Osteoblast (primary cell): ENCODE measurements at regions not wholly inside any gene's neighbourhood (a gene's known extent, or its start where the extent isn't known, plus 50 kb on each side); places are given as distances from the start of the nearest gene placed in this dataset.
A peak's percentile ranks its signal among the peaks of the same experiment; 100 is the strongest.

Experiments
- DNase-seq: peaks from one replicate; pipeline ENCODE4 v3.0.0; 2011; ENCODE audit warnings: low spot score, mixed read lengths; ENCODE audit not compliant: insufficient read length; ENCODE audit errors: missing footprints
- H2AFZ ChIP-seq: 2 replicates; pipeline ENCODE4 v1.6.0; 2011; ENCODE audit warnings: mild to moderate bottlenecking, low read length
- H3K27ac ChIP-seq: 2 replicates; pipeline ENCODE4 v1.5.1; 2011; ENCODE audit warnings: mild to moderate bottlenecking, low read depth, low read length, moderate library complexity
- H3K27me3 ChIP-seq: 2 replicates; pipeline ENCODE4 v1.6.0; 2012; ENCODE audit warnings: mild to moderate bottlenecking, control low read depth, inconsistent platforms, low read length, moderate library complexity; ENCODE audit not compliant: insufficient read depth
- H3K36me3 ChIP-seq: 2 replicates; pipeline ENCODE4 v1.5.1; 2011; ENCODE audit warnings: mild to moderate bottlenecking, low read length, control low read depth, moderate library complexity; ENCODE audit not compliant: insufficient read depth
- H3K4me1 ChIP-seq: 2 replicates; pipeline ENCODE4 v1.5.1; 2011; ENCODE audit warnings: mild to moderate bottlenecking, low read length, control low read depth, moderate library complexity; ENCODE audit not compliant: insufficient read depth
- H3K4me2 ChIP-seq: 2 replicates; pipeline ENCODE4 v1.6.0; 2011; ENCODE audit warnings: mild to moderate bottlenecking, low read length; ENCODE audit not compliant: insufficient read depth
- H3K4me3 ChIP-seq: fragments of 200-600 bp; sonication (generic); 3 replicates; pipeline ENCODE4 v1.5.1; 2012; ENCODE audit warnings: mild to moderate bottlenecking, low read length, inconsistent platforms; ENCODE audit not compliant: insufficient read depth
- H3K79me2 ChIP-seq: 2 replicates; pipeline ENCODE4 v1.6.0; 2012; ENCODE audit warnings: mild to moderate bottlenecking, low read length, control low read depth, inconsistent platforms; ENCODE audit not compliant: insufficient read depth
- H3K9me3 ChIP-seq: 2 replicates; pipeline ENCODE4 v1.5.1; 2011; ENCODE audit warnings: low read depth, low read length, control low read depth
- H4K20me1 ChIP-seq: 2 replicates; pipeline ENCODE4 v1.6.0; 2012; ENCODE audit warnings: mild to moderate bottlenecking, low read length, control low read depth; ENCODE audit not compliant: insufficient read depth
- TF ChIP-seq, protein P1 (sequence below): IDR thresholded peaks from 2 replicates; pipeline ENCODE4 v1.5.1; 2011; ENCODE audit warnings: mild to moderate bottlenecking, low read depth, low read length, moderate library complexity; ENCODE audit errors: extremely low read depth

- TF ChIP-seq, protein P1, sequence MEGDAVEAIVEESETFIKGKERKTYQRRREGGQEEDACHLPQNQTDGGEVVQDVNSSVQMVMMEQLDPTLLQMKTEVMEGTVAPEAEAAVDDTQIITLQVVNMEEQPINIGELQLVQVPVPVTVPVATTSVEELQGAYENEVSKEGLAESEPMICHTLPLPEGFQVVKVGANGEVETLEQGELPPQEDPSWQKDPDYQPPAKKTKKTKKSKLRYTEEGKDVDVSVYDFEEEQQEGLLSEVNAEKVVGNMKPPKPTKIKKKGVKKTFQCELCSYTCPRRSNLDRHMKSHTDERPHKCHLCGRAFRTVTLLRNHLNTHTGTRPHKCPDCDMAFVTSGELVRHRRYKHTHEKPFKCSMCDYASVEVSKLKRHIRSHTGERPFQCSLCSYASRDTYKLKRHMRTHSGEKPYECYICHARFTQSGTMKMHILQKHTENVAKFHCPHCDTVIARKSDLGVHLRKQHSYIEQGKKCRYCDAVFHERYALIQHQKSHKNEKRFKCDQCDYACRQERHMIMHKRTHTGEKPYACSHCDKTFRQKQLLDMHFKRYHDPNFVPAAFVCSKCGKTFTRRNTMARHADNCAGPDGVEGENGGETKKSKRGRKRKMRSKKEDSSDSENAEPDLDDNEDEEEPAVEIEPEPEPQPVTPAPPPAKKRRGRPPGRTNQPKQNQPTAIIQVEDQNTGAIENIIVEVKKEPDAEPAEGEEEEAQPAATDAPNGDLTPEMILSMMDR, result no peak
- no peak overlapping the region for H2AFZ ChIP-seq
- no peaks in the 10 kb centered on the region for H3K79me2 ChIP-seq
- H3K27ac ChIP-seq, result no peak overlapping the region
- H3K27me3 ChIP-seq, result peaks cover 3% of the 10 kb centered on the region
- no peaks in the 10 kb centered on the region for H3K4me1 ChIP-seq
- no peaks in the 10 kb centered on the region for H3K9me3 ChIP-seq
- peak; percentile 23 for DNase-seq
- no peak overlapping the region for H3K4me2 ChIP-seq
- H4K20me1 ChIP-seq, result no peaks in the 10 kb centered on the region
- no peaks in the 10 kb centered on the region for H3K36me3 ChIP-seq
- H3K4me3 ChIP-seq, result no peak overlapping the region
These were observed 89.3 kb upstream of the PITRM1 start for GRCh38 chr10:3261921-3262320.

GRCh38 chr10:3260066-3260834 is 87.7 kb upstream of the PITRM1 start:
- no peak overlapping the region for H3K4me2 ChIP-seq
- H3K79me2 ChIP-seq, result no peaks in the 10 kb centered on the region
- H4K20me1 ChIP-seq, result no peaks in the 10 kb centered on the region
- peaks cover 3% of the 10 kb centered on the region for H3K27me3 ChIP-seq
- no peaks in the 10 kb centered on the region for H3K9me3 ChIP-seq
- peak; percentile 58 for DNase-seq
- no peak overlapping the region for H3K4me3 ChIP-seq
- H3K36me3 ChIP-seq, result no peaks in the 10 kb centered on the region
- TF ChIP-seq, protein P1, result no peak
- H3K4me1 ChIP-seq, result no peaks in the 10 kb centered on the region
- H2AFZ ChIP-seq, result no peak overlapping the region
- no peak overlapping the region for H3K27ac ChIP-seq

DNA sequence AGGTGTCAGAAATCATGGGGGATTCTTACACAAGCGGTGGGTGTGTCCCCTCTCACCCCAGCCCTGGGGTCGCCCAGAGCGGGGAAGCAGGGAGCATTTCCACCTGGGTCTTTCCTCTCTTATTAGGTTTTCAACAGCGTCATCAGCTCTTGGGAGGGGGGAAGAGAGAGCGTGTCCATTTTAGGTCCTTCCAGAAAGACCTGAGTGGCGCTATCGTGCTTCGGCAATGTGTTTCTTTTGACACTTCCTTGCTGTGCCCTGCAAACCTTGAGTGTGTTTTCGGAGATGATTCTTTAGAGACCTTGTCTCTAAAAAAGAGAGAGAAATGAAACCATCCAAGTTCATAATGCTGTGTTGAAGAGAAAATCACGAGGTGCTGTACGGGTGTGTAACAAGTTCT is 86.9 kb upstream of the PITRM1 start:
- Histone ChIP-seq H3K27me3 (peaks cover 3% of the 10 kb centered on the region), H3K9me3 (no peaks in the 10 kb centered on the region)

DNA sequence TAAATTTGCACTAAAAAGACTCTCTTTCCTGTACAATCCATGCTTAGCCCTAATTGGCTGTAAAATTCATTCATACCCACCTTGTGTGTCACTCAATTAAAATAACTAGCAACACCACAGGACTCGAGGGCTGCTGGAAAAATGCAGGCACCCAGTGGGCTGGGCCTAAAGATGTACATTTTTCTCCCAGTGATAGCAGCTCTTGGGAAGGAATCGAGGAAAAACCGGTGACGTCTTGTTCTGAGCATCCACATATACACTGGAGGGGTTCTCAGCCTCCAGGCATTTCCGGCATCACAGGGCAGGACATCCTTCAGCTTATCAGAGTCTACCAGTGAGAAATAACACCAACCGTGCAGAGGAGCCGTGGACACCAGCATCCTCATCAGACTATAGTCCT is 85.8 kb upstream of the PITRM1 start:
- Histone ChIP-seq H3K27ac (no peak overlapping the region), H3K36me3 (no peaks in the 10 kb centered on the region), H3K9me3 (no peaks in the 10 kb centered on the region), H4K20me1 (no peaks in the 10 kb centered on the region), H2AFZ (no peak overlapping the region), H3K4me1 (no peaks in the 10 kb centered on the region), H3K4me2 (no peak overlapping the region), H3K79me2 (no peaks in the 10 kb centered on the region), H3K4me3 (no peak overlapping the region), H3K27me3 (peaks cover 3% of the 10 kb centered on the region)
- peak; percentile 49 for DNase-seq
- TF ChIP-seq, protein P1, result no peak

More for the DNA sequence above, 86.9 kb upstream of the PITRM1 start:
- Histone ChIP-seq H3K79me2 (no peaks in the 10 kb centered on the region), H3K27ac (no peak overlapping the region), H4K20me1 (no peaks in the 10 kb centered on the region), H3K4me1 (no peaks in the 10 kb centered on the region), H2AFZ (no peak overlapping the region), H3K36me3 (no peaks in the 10 kb centered on the region), H3K4me2 (no peak overlapping the region), H3K4me3 (no peak overlapping the region)
- TF ChIP-seq, protein P1, result no peak
- DNase-seq, result peak; percentile 31
